Heart right ventricle (tissue), 16 donors: ENCODE measurements at regions not wholly inside any gene's neighbourhood (a gene's known extent, or its start where the extent isn't known, plus 50 kb on each side); places are given as distances from the start of the nearest gene placed in this dataset.
"Not testable (repeated sequence)": the region's sequence is repeated elsewhere in the genome, so short reads cannot be mapped to it uniquely, and the experiment has no call there.

ENCODE experiments used
- ATAC-seq, 8 donors: fragments of 200-7000 bp; cut with Tn5 transposase; one replicate each; pipeline ENCODE4 v1.9.1; 2020; ENCODE audit warnings: mild to moderate bottlenecking in 8 of 8, moderate library complexity in 8 of 8, moderate number of reproducible peaks in 1 of 8
- DNase-seq, 2 donors: peaks; one replicate each; pipeline ENCODE4 v3.0.0-alpha.2; 2020
- H3K27ac ChIP-seq, 10 donors: fragments of 200-600 bp; sonication (generic) in 2 of 10; one replicate each; pipeline versions ENCODE4 v1.5.0 to v1.8.0; 2020 to 2022; ENCODE audit warnings: mild to moderate bottlenecking in 3 of 10
- H3K27me3 ChIP-seq, 7 donors: fragments of 200-600 bp; one replicate each; pipeline ENCODE4 v1.8.0; 2021 to 2022; ENCODE audit warnings: mild to moderate bottlenecking in 2 of 7
- H3K36me3 ChIP-seq, 9 donors: fragments of 200-600 bp; sonication (generic) in 1 of 9; one replicate each; pipeline versions ENCODE4 v1.5.0 to v1.8.0; 2020 to 2022; ENCODE audit warnings: mild to moderate bottlenecking in 2 of 9
- H3K4me1 ChIP-seq, 9 donors: fragments of 200-600 bp; sonication (generic) in 1 of 9; one replicate each; pipeline versions ENCODE4 v1.5.0 to v1.8.0; 2020 to 2022; ENCODE audit warnings: mild to moderate bottlenecking in 4 of 9
- H3K4me3 ChIP-seq, 10 donors: fragments of 200-600 bp; sonication (generic) in 2 of 10; one replicate each; pipeline versions ENCODE4 v1.5.0 to v1.8.0; 2020 to 2022; ENCODE audit warnings: mild to moderate bottlenecking in 7 of 10, moderate library complexity in 2 of 10
- H3K9me3 ChIP-seq, 11 donors: fragments of 200-600 bp in 10 of 11; sonication (generic) in 2 of 11; one replicate each; pipeline versions ENCODE4 v1.5.0 to v1.8.0; 2013 to 2022; ENCODE audit warnings: mild to moderate bottlenecking in 2 of 11, control low read depth in 1 of 11, moderate library complexity in 1 of 11
- WGBS, 2 donors: extraction: QIAGEN DNeasy Blood & Tissue Kit; methylation state at CpG; one replicate each; pipeline ENCODE4 v1.1.7; 2013; ENCODE audit warnings: inconsistent platforms in 1 of 2; 5-methylcytosine and 5-hydroxymethylcytosine counted together
- intact Hi-C, 10 donors: fragments of 100-400 bp; cut with DNase I; formaldehyde crosslinking; loops; one replicate each; pipeline versions ENCODE4 v1.11.1 to v1.14.2; 2022
- TF ChIP-seq, protein P1 (sequence below), 9 donors: fragments of 200-600 bp; sonication (generic) in 2 of 9; IDR thresholded peaks; one replicate each; pipeline versions ENCODE4 v1.5.0 to v1.8.0; 2021 to 2022; ENCODE audit warnings: antibody characterized with exemption in 9 of 9, mild to moderate bottlenecking in 5 of 9, moderate library complexity in 1 of 9
- donor health status: Arrhythmogenic right ventricular cardiomyopathy.
- donor health status: ischemic (EF 13 %, LVEDD 7.1; RV severe dilation, severe dysfunction).
- donor health status: healthy with polysubstance abuse.
- donor health status: DM: no; HTN: yes; CAD: no.
- donor health status: DM: no; HTN: no; CAD: no.
- donor health status: ischemic (EF 25% LVEDD 6.9; RV normal size, moderate dysfunction).
- donor health status: ischemic (EF 25% LVEDD 5.7; RV mildly dilated, moderate dysfunction).
- donor health status: healthy.
- donor health status: DM: yes; HTN: yes; CAD: no.
- donor health status: Ischemic cardiomyopathy.
- donor health status: ischemic (EF 35%, LVEDD 5.7; RV mildly dilated, moderate dysfunction).
- donor health status: nonischemic (EF 11% LVEDD 7.7; RV severe dilation, severe dysfunction).
- donor health status: DM: yes; HTN: yes; CAD: no.
- donor health status: PGD.
- donor health status: ischemic (EF 29% LVEDD 5.4; RV normal size, mild dysfunction).
- donor health status: nonischemic (EF 23%, LVEDD 6.1; RV moderate dilation, normal function).

- TF ChIP-seq, protein P1, sequence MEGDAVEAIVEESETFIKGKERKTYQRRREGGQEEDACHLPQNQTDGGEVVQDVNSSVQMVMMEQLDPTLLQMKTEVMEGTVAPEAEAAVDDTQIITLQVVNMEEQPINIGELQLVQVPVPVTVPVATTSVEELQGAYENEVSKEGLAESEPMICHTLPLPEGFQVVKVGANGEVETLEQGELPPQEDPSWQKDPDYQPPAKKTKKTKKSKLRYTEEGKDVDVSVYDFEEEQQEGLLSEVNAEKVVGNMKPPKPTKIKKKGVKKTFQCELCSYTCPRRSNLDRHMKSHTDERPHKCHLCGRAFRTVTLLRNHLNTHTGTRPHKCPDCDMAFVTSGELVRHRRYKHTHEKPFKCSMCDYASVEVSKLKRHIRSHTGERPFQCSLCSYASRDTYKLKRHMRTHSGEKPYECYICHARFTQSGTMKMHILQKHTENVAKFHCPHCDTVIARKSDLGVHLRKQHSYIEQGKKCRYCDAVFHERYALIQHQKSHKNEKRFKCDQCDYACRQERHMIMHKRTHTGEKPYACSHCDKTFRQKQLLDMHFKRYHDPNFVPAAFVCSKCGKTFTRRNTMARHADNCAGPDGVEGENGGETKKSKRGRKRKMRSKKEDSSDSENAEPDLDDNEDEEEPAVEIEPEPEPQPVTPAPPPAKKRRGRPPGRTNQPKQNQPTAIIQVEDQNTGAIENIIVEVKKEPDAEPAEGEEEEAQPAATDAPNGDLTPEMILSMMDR (IDR thresholded peaks at IDR 0.05), result no peak
- ATAC-seq (no peak), DNase-seq (no peak)
- H3K27ac ChIP-seq, result no peak overlapping the region
- WGBS, 2 donors, result 93 to 95% methylated on average over 3 of the region's 3 CpGs
- no peaks in the 10 kb centered on the region for H3K36me3 ChIP-seq
- no peak overlapping the region for H3K4me3 ChIP-seq
- intact Hi-C loops, result no loop called here
- H3K27me3 ChIP-seq, result no peaks in the 10 kb centered on the region
- no peaks in the 10 kb centered on the region for H3K4me1 ChIP-seq
- H3K9me3 ChIP-seq, result no peaks in the 10 kb centered on the region
Measured at GRCh38 chr14:58772116-58772515, 134.4 kb downstream of the DACT1 start.

- no peaks in the 10 kb centered on the region for H3K9me3 ChIP-seq
- no peaks in the 10 kb centered on the region for H3K4me1 ChIP-seq
- no peak overlapping the region for H3K27ac ChIP-seq
- TF ChIP-seq, protein P1 (IDR thresholded peaks at IDR 0.05), result no peak
- H3K36me3 ChIP-seq, result no peaks in the 10 kb centered on the region
- DNase-seq, result no peak
- no peak for ATAC-seq
- H3K4me3 ChIP-seq, result no peak overlapping the region
- intact Hi-C loops, result no loop called here
- no peaks in the 10 kb centered on the region for H3K27me3 ChIP-seq
- WGBS, 2 donors, result 84 to 89% methylated on average over 7 of the region's 7 CpGs
Measured at GRCh38 chr14:58772794-58773620, 135.2 kb downstream of the DACT1 start.

DNA sequence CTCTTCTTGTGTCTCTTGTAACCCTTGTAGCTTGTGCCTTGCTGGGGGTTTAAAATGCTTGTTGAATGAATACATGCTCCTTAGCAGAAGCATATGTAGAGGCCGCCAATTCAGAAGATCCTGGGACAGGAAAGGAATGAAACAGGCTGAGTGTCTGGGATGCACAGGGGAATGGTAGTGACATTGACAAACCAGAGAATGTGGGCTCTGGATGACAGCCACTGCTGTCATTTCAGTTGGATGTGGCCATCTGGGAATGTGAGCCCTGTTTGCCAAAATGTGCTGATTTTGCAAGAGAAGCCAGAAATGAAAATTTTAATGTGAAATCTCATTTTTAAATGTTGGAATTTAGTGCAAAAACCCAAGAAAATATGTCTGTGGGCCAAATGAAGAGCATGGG lies 136.8 kb downstream of the DACT1 start:
- TF ChIP-seq, protein P1 (IDR thresholded peaks at IDR 0.05), result no peak
- WGBS, 2 donors, result 88 to 91% methylated on average over 1 of the region's 1 CpG

GRCh38 chr14:58775130-58775529 lies 137.4 kb downstream of the DACT1 start:
- H3K4me1 ChIP-seq, H3K27ac ChIP-seq, intact Hi-C loops, H3K27me3 ChIP-seq, H3K36me3 ChIP-seq, ATAC-seq, H3K9me3 ChIP-seq, H3K4me3 ChIP-seq, DNase-seq: not testable (repeated sequence)
- 87% methylated on average over 4 of the region's 4 CpGs for WGBS, 2 donors

More for the DNA sequence above, 136.8 kb downstream of the DACT1 start:
- no peaks in the 10 kb centered on the region for H3K9me3 ChIP-seq
- no peaks in the 10 kb centered on the region for H3K36me3 ChIP-seq
- ATAC-seq (no peak), DNase-seq (no peak)
- no peaks in the 10 kb centered on the region for H3K4me1 ChIP-seq
- no peak overlapping the region for H3K4me3 ChIP-seq
- intact Hi-C loops, result no loop called here
- H3K27me3 ChIP-seq, result no peaks in the 10 kb centered on the region
- no peak overlapping the region for H3K27ac ChIP-seq

DNA sequence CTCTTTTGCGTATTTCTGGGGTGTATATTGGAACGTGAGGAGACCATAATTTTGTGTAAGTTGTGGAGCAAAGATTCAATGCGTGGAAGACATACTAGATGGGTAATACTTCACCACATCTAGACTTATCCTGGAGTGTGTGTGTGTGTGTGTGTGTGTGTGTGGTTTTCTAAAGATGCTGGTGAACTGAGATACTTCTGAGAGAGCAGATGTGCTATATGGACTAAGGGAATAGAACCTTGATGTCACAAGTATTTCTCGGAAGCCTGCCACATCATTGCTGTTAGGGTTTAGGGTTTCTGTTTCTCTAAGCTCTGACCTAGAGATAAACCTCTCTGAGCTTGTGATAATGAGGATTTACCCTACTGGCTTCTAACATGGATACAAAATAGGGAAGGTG lies 138.8 kb downstream of the DACT1 start:
- WGBS, 2 donors, result 90 to 94% methylated on average over 4 of the region's 4 CpGs
- Histone ChIP-seq H3K27ac (no peak overlapping the region), H3K9me3 (no peaks in the 10 kb centered on the region), H3K4me3 (no peak overlapping the region), H3K27me3 (no peaks in the 10 kb centered on the region), H3K36me3 (no peaks in the 10 kb centered on the region), H3K4me1 (no peaks in the 10 kb centered on the region)
- DNase-seq (no peak), ATAC-seq (no peak)
- TF ChIP-seq, protein P1 (IDR thresholded peaks at IDR 0.05), result no peak
- intact Hi-C loops, result no loop called here
